ENCODE measurements at regions not wholly inside any gene's neighbourhood (a gene's known extent, or its start where the extent isn't known, plus 50 kb on each side); places are given as distances from the start of the nearest gene placed in this dataset.
"Not testable (repeated sequence)": the region's sequence is repeated elsewhere in the genome, so short reads cannot be mapped to it uniquely, and the experiment has no call there.

DNA sequence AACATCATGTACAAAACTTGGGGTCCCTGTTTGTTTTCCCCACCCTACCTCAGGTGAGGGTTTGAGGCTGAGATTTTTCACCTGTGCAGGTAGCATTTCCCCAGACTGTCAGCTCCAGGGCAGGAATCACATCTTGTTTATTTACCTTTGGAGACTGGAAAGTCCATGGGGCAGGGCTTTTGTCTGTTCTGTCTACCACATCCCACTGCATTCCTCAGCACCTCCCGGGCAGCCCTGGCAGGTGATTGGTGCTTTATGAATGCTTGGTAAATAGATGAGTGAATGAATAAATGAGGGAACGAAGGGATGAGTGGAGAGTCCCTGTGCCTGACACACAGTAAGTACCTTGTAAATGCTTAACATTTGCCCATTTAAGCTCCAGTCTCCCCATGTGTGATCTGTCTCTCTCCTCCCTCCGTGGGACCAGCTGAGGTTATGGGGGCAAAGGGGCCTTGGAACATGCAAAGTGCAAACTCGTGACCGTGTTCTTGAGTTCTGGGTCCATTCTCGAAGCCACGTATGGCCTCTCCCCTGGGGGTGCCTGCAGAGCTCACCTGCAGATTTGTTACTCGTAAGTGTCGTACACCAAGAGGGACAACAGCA is 69.7 kb upstream of the PMEPA1 start:
- DNase-seq = no peak

DNA sequence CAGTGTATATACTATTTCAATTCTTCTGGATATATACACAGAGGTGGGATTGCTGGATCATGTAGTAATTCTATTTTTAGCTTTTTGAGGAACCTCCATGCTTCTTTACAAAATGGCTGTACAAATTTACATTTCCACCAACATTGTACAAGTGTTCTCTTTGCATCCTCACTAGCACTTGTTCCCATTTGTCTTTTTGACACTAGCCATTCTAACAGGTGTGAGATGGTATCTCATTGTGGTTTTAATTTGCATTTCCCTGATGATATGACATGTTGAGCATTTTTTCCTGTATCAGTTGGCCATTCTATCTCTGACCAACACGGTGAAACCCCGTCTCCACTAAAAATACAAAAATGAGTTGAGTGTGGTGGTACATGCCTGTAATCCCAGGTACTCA is 68.1 kb upstream of the PMEPA1 start:
- no peak for DNase-seq

GRCh38 chr20:57774951-57775350 is 65.1 kb upstream of the PMEPA1 start:
- DNase-seq = no peak

- no peak for DNase-seq
These were observed 64.5 kb upstream of the PMEPA1 start for GRCh38 chr20:57774111-57774880.

- DNase-seq = no peak
These were observed 63.4 kb upstream of the PMEPA1 start for GRCh38 chr20:57773059-57773815.

- DNase-seq = no peak
These were observed 62.6 kb upstream of the PMEPA1 start for GRCh38 chr20:57772349-57772964.

- no peak for DNase-seq
These were observed 61.3 kb upstream of the PMEPA1 start for GRCh38 chr20:57770852-57771720.

DNA sequence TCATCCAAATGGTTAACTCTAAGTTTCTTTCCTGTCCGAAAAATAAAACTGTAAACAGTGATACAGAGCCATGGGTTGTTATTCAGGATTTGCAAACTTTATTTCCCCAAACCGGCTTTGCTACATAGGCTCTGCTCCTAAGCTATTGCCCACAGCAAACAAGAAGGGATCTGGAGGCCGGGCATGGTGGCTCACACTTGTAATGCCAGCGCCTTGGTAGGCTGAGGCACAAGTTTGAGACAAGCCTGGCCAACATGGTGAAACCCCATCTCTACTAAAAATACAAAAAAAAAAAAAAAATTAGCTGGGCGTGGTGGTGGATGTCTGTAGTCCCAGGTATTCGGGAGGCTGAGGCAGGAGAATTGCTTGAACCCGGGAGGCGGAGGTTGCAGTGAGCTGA is 60.6 kb upstream of the PMEPA1 start:
- DNase-seq = not testable (repeated sequence)

GRCh38 chr20:57769756-57770155 is 59.9 kb upstream of the PMEPA1 start:
- DNase-seq = no peak

GRCh38 chr20:57768519-57768918 is 58.7 kb upstream of the PMEPA1 start:
- DNase-seq = no peak

DNA sequence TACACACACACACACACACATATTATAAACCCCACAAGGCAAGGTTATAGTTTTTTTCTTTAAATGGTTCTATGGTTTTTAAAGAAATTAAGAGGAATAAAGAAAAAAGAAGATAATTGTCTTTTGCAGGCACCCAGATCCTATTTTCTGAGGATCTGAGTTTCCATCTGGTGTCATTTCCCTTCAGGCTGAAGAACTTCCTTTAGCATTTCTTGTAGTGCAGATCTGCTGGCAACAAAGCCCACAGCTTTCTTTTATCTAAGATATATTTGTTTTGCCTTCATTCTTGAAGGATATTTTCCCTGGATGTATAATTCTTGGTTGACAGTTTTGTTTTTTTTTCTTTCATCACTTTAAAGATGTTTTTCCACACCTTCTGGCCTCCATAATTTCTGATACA is 57.6 kb upstream of the PMEPA1 start:
- DNase-seq = no peak

DNA sequence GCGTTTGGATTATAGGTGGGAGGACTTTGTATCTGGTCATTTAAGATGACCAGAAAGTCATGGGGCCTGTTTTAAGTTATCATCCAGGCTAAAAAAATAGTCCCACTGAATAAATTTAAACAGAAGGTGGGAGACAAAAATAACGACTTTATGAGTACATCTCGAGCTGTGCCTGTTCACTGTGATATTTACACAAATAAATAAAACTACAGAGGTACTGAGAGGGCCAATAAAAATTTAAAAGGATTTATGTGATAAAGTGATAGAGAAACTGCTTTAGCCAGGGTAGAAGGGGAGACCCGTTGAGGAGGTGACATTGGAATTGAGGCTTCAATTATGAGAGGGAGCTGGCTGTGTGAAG is 53.4 kb upstream of the PMEPA1 start:
- DNase-seq = no peak

- no peak for DNase-seq
These were observed 52.9 kb upstream of the PMEPA1 start for GRCh38 chr20:57762531-57763234.

- no peak for DNase-seq
These were observed 51.6 kb upstream of the PMEPA1 start for GRCh38 chr20:57761413-57761734.

DNA sequence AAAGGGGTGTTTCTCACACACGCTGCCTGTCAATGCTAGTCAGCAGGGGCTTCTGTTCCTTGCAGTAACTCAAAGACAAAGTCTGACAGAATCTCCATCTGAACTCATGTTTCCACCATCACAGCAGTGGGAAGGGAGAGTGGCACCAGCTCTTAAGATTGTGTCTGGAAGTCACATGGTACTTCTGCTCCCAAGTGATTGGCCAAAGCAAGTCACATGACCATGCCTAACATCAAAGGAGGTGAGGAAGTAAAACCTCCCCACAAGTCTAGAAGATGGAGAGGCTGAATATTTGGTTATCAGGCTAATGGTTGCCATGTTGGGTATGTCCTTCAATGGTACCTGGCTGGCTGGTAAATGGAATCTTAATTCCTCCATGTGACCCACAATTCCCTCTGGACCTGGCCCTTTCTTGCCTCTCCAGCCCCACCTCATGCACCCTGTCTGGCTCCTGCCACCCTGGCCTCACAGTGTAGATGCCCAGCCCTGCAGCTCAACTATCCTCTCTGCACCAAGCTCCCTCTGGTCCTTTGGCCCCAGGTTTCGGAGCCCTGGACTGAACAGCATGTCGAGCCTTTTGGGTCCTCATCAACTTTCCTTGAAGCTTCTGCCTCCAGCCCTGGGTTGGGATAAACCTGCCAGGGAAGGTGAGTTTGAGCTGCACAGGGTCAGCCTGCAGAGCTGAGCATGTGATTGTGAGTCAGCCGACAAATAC is 51.0 kb upstream of the PMEPA1 start:
- no peak for DNase-seq

GRCh38 chr20:57759724-57760123 is 49.9 kb upstream of the PMEPA1 start:
- DNase-seq = no peak
